Activated CD4-positive, alpha-beta T cell treated with anti-CD3 and anti-CD28 coated beads for 4 hours (primary cell): ENCODE measurements at regions not wholly inside any gene's neighbourhood (a gene's known extent, or its start where the extent isn't known, plus 50 kb on each side); places are given as distances from the start of the nearest gene placed in this dataset.

Experiments used
- DNase-seq, 2 donors: peaks; one replicate each; pipeline ENCODE4 v3.0.0-alpha.2; 2020

GRCh38 chr15:66832664-66833063, 130.6 kb downstream of the SMAD6 start:
- no peak for DNase-seq

- DNase-seq, result no peak
Observed at GRCh38 chr15:66833371-66833770, 131.3 kb downstream of the SMAD6 start.

GRCh38 chr15:66833803-66834202, 131.8 kb downstream of the SMAD6 start:
- DNase-seq, result no peak

GRCh38 chr15:66834881-66835878, 133.1 kb downstream of the SMAD6 start:
- no peak for DNase-seq

GRCh38 chr15:66836231-66837030, 134.4 kb downstream of the SMAD6 start:
- DNase-seq, result no peak

GRCh38 chr15:66838202-66838601, 136.2 kb downstream of the SMAD6 start:
- DNase-seq, result no peak

GRCh38 chr15:66838671-66839239, 136.7 kb downstream of the SMAD6 start:
- DNase-seq, result no peak

- DNase-seq, result no peak
Observed at GRCh38 chr15:66839506-66840112, 137.6 kb downstream of the SMAD6 start.

GRCh38 chr15:66840615-66841390, 138.8 kb downstream of the SMAD6 start:
- DNase-seq, result no peak

GRCh38 chr15:66841953-66842681, 140.1 kb downstream of the SMAD6 start:
- peak in 1 of 2 donors; percentile 11 for DNase-seq

- no peak for DNase-seq
Observed at GRCh38 chr15:66842710-66843441, 140.8 kb downstream of the SMAD6 start.

GRCh38 chr15:66843581-66843980, 141.5 kb downstream of the SMAD6 start:
- no peak for DNase-seq

GRCh38 chr15:66844041-66844746, 142.2 kb downstream of the SMAD6 start:
- DNase-seq, result no peak

GRCh38 chr15:66844747-66845145, 142.7 kb downstream of the SMAD6 start:
- DNase-seq, result no peak

- no peak for DNase-seq
Observed at GRCh38 chr15:66845266-66845785, 143.3 kb downstream of the SMAD6 start.

GRCh38 chr15:66846031-66846430, 144.0 kb downstream of the SMAD6 start:
- DNase-seq, result no peak

- DNase-seq, result no peak
Observed at GRCh38 chr15:66846811-66847210, 144.8 kb downstream of the SMAD6 start.

GRCh38 chr15:66847565-66847991, 145.5 kb downstream of the SMAD6 start:
- no peak for DNase-seq

- DNase-seq, result no peak
Observed at GRCh38 chr15:66848116-66848515, 146.1 kb downstream of the SMAD6 start.
